H1 (cell line): ENCODE measurements at regions not wholly inside any gene's neighbourhood (a gene's known extent, or its start where the extent isn't known, plus 50 kb on each side); places are given as distances from the start of the nearest gene placed in this dataset.

ENCODE experiments used
- CTCF ChIA-PET: fragments of 300-600 bp; sonication (Branson Sonifier 250); formaldehyde crosslinking; loops from one replicate; lab custom pipeline; 2021; ENCODE audit not compliant: partially characterized antibody; lab: Charles Lee
- POLR2A ChIA-PET: fragments of 300-600 bp; sonication (Branson Sonifier 250); formaldehyde crosslinking; loops from one replicate; lab custom pipeline; 2021; ENCODE audit warnings: inconsistent platforms; ENCODE audit not compliant: partially characterized antibody; lab: Charles Lee
- DNase-seq, 2 experiments: peaks; one replicate each; pipeline versions ENCODE4 v3.0.0 to v3.0.0-alpha.2; 2010 to 2022; ENCODE audit warnings: low spot score in 2 of 2, low read depth in 1 of 2, mixed read lengths in 1 of 2
- FAIRE-seq: peaks from 2 replicates; lab custom pipeline; 2011; peaks lifted over from hg19 to GRCh38; lab: Jason Lieb, UNC
- H2AFZ ChIP-seq: 2 replicates; pipeline ENCODE4 v1.8.1; 2012; ENCODE audit warnings: low read length, inconsistent platforms
- H2AK5ac ChIP-seq: 2 replicates; pipeline ENCODE4 v1.6.1; 2013; ENCODE audit warnings: low read depth, low read length
- H2BK120ac ChIP-seq: replicated peaks from 2 replicates; pipeline ENCODE3; 2013; ENCODE audit warnings: low read depth, low read length, inconsistent platforms
- H2BK12ac ChIP-seq: 2 replicates; pipeline ENCODE4 v1.6.1; 2013; ENCODE audit warnings: low read depth, low read length
- H2BK15ac ChIP-seq: 2 replicates; pipeline ENCODE4 v1.6.1; 2013; ENCODE audit warnings: low read length
- H2BK20ac ChIP-seq: 2 replicates; pipeline ENCODE4 v1.6.1; 2013; ENCODE audit warnings: low read length
- H2BK5ac ChIP-seq: 2 replicates; pipeline ENCODE4 v1.6.1; 2013; ENCODE audit warnings: low read depth, low read length
- H3K14ac ChIP-seq: 2 replicates; pipeline ENCODE4 v1.6.1; 2013; ENCODE audit warnings: inconsistent platforms; ENCODE audit not compliant: insufficient read length
- H3K18ac ChIP-seq: 2 replicates; pipeline ENCODE4 v1.6.1; 2013; ENCODE audit warnings: low read length; ENCODE audit errors: extremely low read depth
- H3K23ac ChIP-seq: 2 replicates; pipeline ENCODE4 v1.6.1; 2013; ENCODE audit warnings: inconsistent platforms; ENCODE audit not compliant: insufficient read length
- H3K23me2 ChIP-seq: 2 replicates; pipeline ENCODE4 v1.6.1; 2013; ENCODE audit warnings: low read depth, low read length
- H3K27ac ChIP-seq: 2 replicates; pipeline ENCODE4 v1.6.1; 2011; ENCODE audit warnings: low read depth, low read length, inconsistent platforms
- H3K27me3 ChIP-seq, 4 experiments: replicated peaks in 1 of 4; 1 replicate in 1 of 4; 2 replicates in 3 of 4; pipeline versions ENCODE4 v1.6.1 to v1.8.1; 2011 to 2013; ENCODE audit warnings: low read length in 3 of 4, mild to moderate bottlenecking in 3 of 4, inconsistent platforms in 2 of 4, mixed read lengths in 2 of 4, moderate library complexity in 1 of 4; ENCODE audit not compliant: control insufficient read depth in 3 of 4, insufficient read depth in 3 of 4; ENCODE audit errors: extremely low read depth in 1 of 4
- H3K36me3 ChIP-seq, 4 experiments: 2 replicates each; pipeline versions ENCODE4 v1.6.1 to v1.8.1; 2011 to 2013; ENCODE audit warnings: mild to moderate bottlenecking in 4 of 4, low read length in 3 of 4, moderate library complexity in 2 of 4, control low read depth in 1 of 4, inconsistent platforms in 1 of 4; ENCODE audit not compliant: insufficient read depth in 4 of 4, control insufficient read depth in 2 of 4
- H3K4ac ChIP-seq: replicated peaks from 2 replicates; pipeline ENCODE3; 2013; ENCODE audit warnings: low read length, low read depth, mixed read lengths, inconsistent platforms; ENCODE audit not compliant: insufficient read length
- H3K4me1 ChIP-seq, 4 experiments: replicated peaks in 1 of 4; 1 replicate in 1 of 4; 2 replicates in 3 of 4; pipeline versions ENCODE4 v1.6.1 to v1.8.1; 2011 to 2013; ENCODE audit warnings: low read length in 3 of 4, inconsistent platforms in 2 of 4, mixed read lengths in 1 of 4; ENCODE audit not compliant: insufficient read depth in 4 of 4, control insufficient read depth in 3 of 4
- H3K4me2 ChIP-seq, 2 experiments: 2 replicates each; pipeline versions ENCODE4 v1.6.1 to v1.8.1; 2011 to 2013; ENCODE audit warnings: low read depth in 2 of 2, low read length in 2 of 2, control low read depth in 1 of 2, inconsistent platforms in 1 of 2, mild to moderate bottlenecking in 1 of 2; ENCODE audit not compliant: insufficient read depth in 1 of 2
- H3K4me3 ChIP-seq, 4 experiments: fragments of 200-600, 300-600 bp in 1 of 4; sonication (generic), shearing (Covaris generic), sonication (Bioruptor Twin) in 1 of 4; 2 replicates each; pipeline versions ENCODE4 v1.5.1 to v1.8.1; 2011 to 2016; ENCODE audit warnings: low read length in 4 of 4, low read depth in 3 of 4, control low read depth in 2 of 4, inconsistent platforms in 2 of 4, mild to moderate bottlenecking in 2 of 4, mixed read lengths in 1 of 4, moderate library complexity in 1 of 4; ENCODE audit not compliant: insufficient read depth in 2 of 4; ENCODE audit errors: extremely low read depth in 1 of 4
- H3K56ac ChIP-seq: replicated peaks from 2 replicates; pipeline ENCODE3; 2013; ENCODE audit warnings: low read depth, mild to moderate bottlenecking, mixed read lengths, low read length, inconsistent platforms; ENCODE audit not compliant: insufficient read length
- H3K79me1 ChIP-seq: 2 replicates; pipeline ENCODE4 v1.6.1; 2013; ENCODE audit warnings: low read depth, low read length, control low read depth
- H3K79me2 ChIP-seq, 2 experiments: 2 replicates each; pipeline versions ENCODE4 v1.6.1 to v1.8.1; 2012 to 2013; ENCODE audit warnings: low read length in 2 of 2, mild to moderate bottlenecking in 2 of 2, inconsistent platforms in 1 of 2; ENCODE audit not compliant: insufficient read depth in 2 of 2, control insufficient read depth in 1 of 2
- H3K9ac ChIP-seq, 4 experiments: replicated peaks in 1 of 4; 1 replicate in 1 of 4; 2 replicates in 3 of 4; pipeline versions ENCODE4 v1.6.1 to v1.8.1; 2011 to 2013; ENCODE audit warnings: low read depth in 3 of 4, low read length in 3 of 4, control low read depth in 2 of 4, mild to moderate bottlenecking in 2 of 4, moderate library complexity in 2 of 4, inconsistent platforms in 1 of 4; ENCODE audit errors: extremely low read depth in 1 of 4
- H3K9me3 ChIP-seq, 2 experiments: 2 replicates each; pipeline versions ENCODE4 v1.6.1 to v1.8.1; 2012 to 2013; ENCODE audit warnings: mild to moderate bottlenecking in 2 of 2, moderate library complexity in 2 of 2, control low read depth in 1 of 2, inconsistent platforms in 1 of 2, low read depth in 1 of 2, low read length in 1 of 2, mixed read lengths in 1 of 2; ENCODE audit not compliant: insufficient read depth in 2 of 2
- H4K20me1 ChIP-seq, 2 experiments: replicated peaks in 1 of 2; 2 replicates each; pipeline versions ENCODE3 to v1.8.1; 2011 to 2013; ENCODE audit warnings: inconsistent platforms in 2 of 2, low read length in 2 of 2, mild to moderate bottlenecking in 1 of 2; ENCODE audit not compliant: insufficient read depth in 2 of 2, control insufficient read depth in 1 of 2
- H4K5ac ChIP-seq: 2 replicates; pipeline ENCODE4 v1.6.1; 2013; ENCODE audit warnings: low read length, low read depth, mixed read lengths, inconsistent platforms; ENCODE audit not compliant: insufficient read length
- H4K8ac ChIP-seq: 2 replicates; pipeline ENCODE4 v1.8.0; 2013; ENCODE audit warnings: mild to moderate bottlenecking, moderate library complexity, low read length, inconsistent platforms; ENCODE audit not compliant: insufficient read depth; ENCODE audit errors: extremely low read depth
- H4K91ac ChIP-seq: replicated peaks from 2 replicates; pipeline ENCODE3; 2013; ENCODE audit warnings: low read length, mixed read lengths, inconsistent platforms; ENCODE audit not compliant: insufficient read length
- CHD2 ChIP-seq: IDR thresholded peaks from 2 replicates; pipeline ENCODE4 v1.6.1; 2012; ENCODE audit warnings: low read length, improper control_type of control experiment
- NANOG ChIP-seq: IDR thresholded peaks from 2 replicates; pipeline ENCODE4 v1.6.1; 2011; ENCODE audit warnings: low read length, low read depth, mild to moderate bottlenecking, inconsistent platforms; ENCODE audit not compliant: insufficient read depth, poor library complexity, severe bottlenecking
- POU5F1 ChIP-seq: IDR thresholded peaks from 2 replicates; pipeline ENCODE4 v1.6.1; 2011; ENCODE audit warnings: low read depth, mild to moderate bottlenecking, low read length, moderate library complexity
- WGBS, 2 experiments: shearing (Covaris generic) in 1 of 2; methylation state at CpG; one replicate each; pipeline versions ENCODE4 v1.1.6 to v1.1.7; 2013 to 2015; ENCODE audit warnings: low lambda C conversion rate in 2 of 2, mixed read lengths in 2 of 2, inconsistent platforms in 1 of 2, low coverage in 1 of 2, missing lambda C conversion rate in 1 of 2; ENCODE audit not compliant: insufficient replicate concordance in 2 of 2, insufficient coverage in 1 of 2, insufficient read length in 1 of 2; ENCODE audit errors: extremely low coverage in 1 of 2, missing lambda C conversion rate in 1 of 2; 5-methylcytosine and 5-hydroxymethylcytosine counted together
- TF ChIP-seq, protein P1 (sequence below): IDR thresholded peaks from 2 replicates; pipeline ENCODE4 v1.6.1; 2012; ENCODE audit warnings: low read length, inconsistent platforms

DNA sequence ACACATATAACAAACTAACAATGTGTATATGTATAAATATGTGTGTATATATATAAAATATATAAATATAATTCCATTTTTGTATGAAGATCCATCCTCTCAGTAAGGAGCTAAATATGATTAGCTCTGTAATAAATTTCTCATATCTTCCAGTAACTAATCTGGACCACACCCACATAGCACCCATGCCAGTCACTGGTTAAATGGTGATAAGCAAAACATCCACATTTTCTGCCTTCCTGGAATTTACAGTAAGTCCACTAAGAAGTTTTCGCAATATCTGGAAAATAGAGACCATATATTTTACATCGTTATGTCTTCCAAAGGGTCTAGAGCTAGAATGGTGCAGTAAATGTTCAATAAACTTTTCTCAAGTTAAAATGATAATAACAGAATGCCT lies 151.5 kb upstream of the STMND1 start:
- CTCF ChIA-PET = interaction anchor here (1.0 to 1.3 kb wide), 3 partner anchors 14 to 187 kb away, joined by 3 to 5 read pairs (median 3); no protein-coding TSS in a partner anchor
- Histone ChIP-seq H3K36me3 (no peaks in the 10 kb centered on the region), H4K5ac (no peak overlapping the region), H3K14ac (no peak overlapping the region), H3K23ac (no peak overlapping the region), H3K56ac (no peak overlapping the region), H3K4me2 (no peak overlapping the region), H2AFZ (no peak overlapping the region), H2BK120ac (no peak overlapping the region), H2BK12ac (no peak overlapping the region), H2AK5ac (no peak overlapping the region), H3K9me3 (no peaks in the 10 kb centered on the region), H4K91ac (no peak overlapping the region), H2BK15ac (no peak overlapping the region), H4K20me1 (no peaks in the 10 kb centered on the region), H3K4ac (no peak overlapping the region), H2BK5ac (no peak overlapping the region), H3K9ac (no peak overlapping the region), H3K4me1 (peaks cover 2 to 10% (median 7%) of the 10 kb centered on the region in 4 experiments; a peak in 5 of 7 replicates), H3K18ac (no peak overlapping the region), H3K79me1 (no peaks in the 10 kb centered on the region), H3K27me3 (no peaks in the 10 kb centered on the region), H3K4me3 (no peak overlapping the region), H2BK20ac (no peak overlapping the region), H3K23me2 (no peaks in the 10 kb centered on the region), H3K27ac (no peak overlapping the region), H3K79me2 (no peaks in the 10 kb centered on the region), H4K8ac (no peak overlapping the region)
- FAIRE-seq = no peak
- WGBS, 2 experiments = 93% methylated on average over 2 of the region's 2 CpGs; no CpG with 5 or more reads in 1 of the 2 experiments
- TF ChIP-seq CHD2 (no peak), POU5F1 (no peak), NANOG (no peak)
- TF ChIP-seq, protein P1, sequence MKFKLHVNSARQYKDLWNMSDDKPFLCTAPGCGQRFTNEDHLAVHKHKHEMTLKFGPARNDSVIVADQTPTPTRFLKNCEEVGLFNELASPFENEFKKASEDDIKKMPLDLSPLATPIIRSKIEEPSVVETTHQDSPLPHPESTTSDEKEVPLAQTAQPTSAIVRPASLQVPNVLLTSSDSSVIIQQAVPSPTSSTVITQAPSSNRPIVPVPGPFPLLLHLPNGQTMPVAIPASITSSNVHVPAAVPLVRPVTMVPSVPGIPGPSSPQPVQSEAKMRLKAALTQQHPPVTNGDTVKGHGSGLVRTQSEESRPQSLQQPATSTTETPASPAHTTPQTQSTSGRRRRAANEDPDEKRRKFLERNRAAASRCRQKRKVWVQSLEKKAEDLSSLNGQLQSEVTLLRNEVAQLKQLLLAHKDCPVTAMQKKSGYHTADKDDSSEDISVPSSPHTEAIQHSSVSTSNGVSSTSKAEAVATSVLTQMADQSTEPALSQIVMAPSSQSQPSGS = no peak
- POLR2A ChIA-PET = no interaction called here
- DNase-seq = no peak
